ENCODE measurements at regions not wholly inside any gene's neighbourhood (a gene's known extent, or its start where the extent isn't known, plus 50 kb on each side); places are given as distances from the start of the nearest gene placed in this dataset.

DNA sequence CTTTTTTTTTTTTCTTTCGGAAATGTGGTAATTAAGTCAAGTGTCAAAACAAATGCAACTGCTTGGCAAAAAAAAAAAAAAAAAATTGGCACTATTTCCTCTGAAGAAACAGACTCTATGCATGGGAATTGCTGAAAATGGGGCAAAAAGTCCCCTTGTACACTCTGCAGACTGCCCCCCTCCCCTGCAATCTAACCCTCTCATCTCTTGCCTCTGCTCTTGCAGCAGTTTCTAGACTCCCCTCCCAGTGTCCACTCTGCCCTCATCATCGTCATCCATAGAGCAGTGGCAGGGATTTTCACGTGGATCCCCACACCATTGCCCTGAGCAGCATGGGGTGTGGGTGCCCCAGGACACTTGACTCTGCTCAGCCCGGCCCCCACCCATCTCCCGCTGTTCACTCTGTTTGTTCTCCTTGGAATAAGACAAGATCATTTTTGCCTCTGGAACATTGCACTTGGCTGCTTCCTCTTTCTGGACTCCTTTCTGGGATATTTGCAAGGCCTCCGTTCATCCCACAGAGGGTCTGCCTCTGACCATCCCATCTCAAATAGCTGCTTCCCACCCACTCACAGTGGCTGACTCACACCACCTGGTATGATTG lies 213.9 kb downstream of the ACKR3 start:
- H3K79me1 ChIP-seq (ENCODE audit: low read depth, low read length) = no peaks in the 10 kb centered on the region
- H3K9ac ChIP-seq (replicated peaks in 1 of 4; ENCODE audit: extremely low read depth in 1 of 4, low read depth in 3 of 4, low read length in 3 of 4) = no peak overlapping the region
- no peak overlapping the region for H4K5ac ChIP-seq (ENCODE audit: insufficient read length, low read depth, low read length)
- WGBS, 2 experiments (ENCODE audit: extremely low coverage in 1 of 2, insufficient coverage in 1 of 2, insufficient read length in 1 of 2, insufficient replicate concordance in 2 of 2, low coverage in 1 of 2, low lambda C conversion rate in 2 of 2, missing lambda C conversion rate in 1 of 2) = 94% methylated on average over 6 of the region's 6 CpGs; no CpG with 5 or more reads in 1 of the 2 experiments
- H2BK5ac ChIP-seq (ENCODE audit: low read depth, low read length) = no peak overlapping the region
- H4K8ac ChIP-seq (ENCODE audit: extremely low read depth, insufficient read depth, low read length) = no peak overlapping the region
- no peak overlapping the region for H2BK15ac ChIP-seq (ENCODE audit: low read length)
- no peaks in the 10 kb centered on the region for H3K36me3 ChIP-seq (ENCODE audit: control insufficient read depth in 2 of 4, insufficient read depth in 4 of 4, low read length in 3 of 4)
- H2BK120ac ChIP-seq (replicated peaks; ENCODE audit: low read depth, low read length) = no peak overlapping the region
- no peak overlapping the region for H3K14ac ChIP-seq (ENCODE audit: insufficient read length)
- H3K4me2 ChIP-seq (ENCODE audit: insufficient read depth in 1 of 2, low read depth in 2 of 2, low read length in 2 of 2) = no peak overlapping the region
- no peak overlapping the region for H3K4ac ChIP-seq (replicated peaks; ENCODE audit: insufficient read length, low read depth, low read length)
- TF ChIP-seq ZNF274 (IDR thresholded peaks at IDR 0.05; ENCODE audit: borderline replicate concordance, extremely low read depth, low read length) (no peak), TBP (IDR thresholded peaks at IDR 0.05; ENCODE audit: low read depth, low read length) (no peak), EGR1 (IDR thresholded peaks at IDR 0.05; ENCODE audit: borderline replicate concordance, low read depth, low read length) (no peak), SAP30 (IDR thresholded peaks at IDR 0.05; ENCODE audit: insufficient read depth, insufficient replicate concordance, low read length) (no peak), GABPA (IDR thresholded peaks at IDR 0.05; ENCODE audit: borderline replicate concordance, insufficient read depth, low read length) (no peak)
- H2BK20ac ChIP-seq (ENCODE audit: low read length) = no peak overlapping the region
- no peak overlapping the region for H3K56ac ChIP-seq (replicated peaks; ENCODE audit: insufficient read length, low read depth, low read length)
- no peaks in the 10 kb centered on the region for H3K79me2 ChIP-seq (ENCODE audit: control insufficient read depth in 1 of 2, insufficient read depth in 2 of 2, low read length in 2 of 2)
- FAIRE-seq (no peak), DNase-seq (ENCODE audit: low read depth in 1 of 2, low spot score in 2 of 2) (no peak)
- no peak overlapping the region for H3K27ac ChIP-seq (ENCODE audit: low read depth, low read length)
- H4K91ac ChIP-seq (replicated peaks; ENCODE audit: insufficient read length, low read length) = no peak overlapping the region
- no peaks in the 10 kb centered on the region for H3K27me3 ChIP-seq (replicated peaks in 1 of 4; ENCODE audit: control insufficient read depth in 3 of 4, extremely low read depth in 1 of 4, insufficient read depth in 3 of 4, low read length in 3 of 4)
- H2BK12ac ChIP-seq (ENCODE audit: low read depth, low read length) = no peak overlapping the region
- H3K23ac ChIP-seq (ENCODE audit: insufficient read length) = no peak overlapping the region
- ChIA-PET CTCF (ENCODE audit: partially characterized antibody) (no interaction called here), POLR2A (ENCODE audit: partially characterized antibody) (no interaction called here)
- no peak overlapping the region for H3K18ac ChIP-seq (ENCODE audit: extremely low read depth, low read length)
- no peaks in the 10 kb centered on the region for H4K20me1 ChIP-seq (replicated peaks in 1 of 2; ENCODE audit: control insufficient read depth in 1 of 2, insufficient read depth in 2 of 2, low read length in 2 of 2)
- no peak overlapping the region for H2AK5ac ChIP-seq (ENCODE audit: low read depth, low read length)
- H3K9me3 ChIP-seq (ENCODE audit: insufficient read depth in 2 of 2, low read depth in 1 of 2, low read length in 1 of 2) = 0 out of 4 replicates have a peak, but pooled peaks cover 0 to 3% of the 10 kb centered on the region in 2 experiments
- no peaks in the 10 kb centered on the region for H3K23me2 ChIP-seq (ENCODE audit: low read depth, low read length)
- no peak overlapping the region for H2AFZ ChIP-seq (ENCODE audit: low read length)
- no peak overlapping the region for H3K4me3 ChIP-seq (ENCODE audit: extremely low read depth in 1 of 4, insufficient read depth in 2 of 4, low read depth in 3 of 4, low read length in 4 of 4)
- H3K4me1 ChIP-seq (replicated peaks in 1 of 4; ENCODE audit: control insufficient read depth in 3 of 4, insufficient read depth in 4 of 4, low read length in 3 of 4) = no peaks in the 10 kb centered on the region

Data from H1 (cell line).